GM06990 (cell line): ENCODE measurements at regions not wholly inside any gene's neighbourhood (a gene's known extent, or its start where the extent isn't known, plus 50 kb on each side); places are given as distances from the start of the nearest gene placed in this dataset.

Source experiments
- DNase-seq: peaks from one replicate; pipeline ENCODE4 v3.0.0-alpha.2; 2011; ENCODE audit not compliant: insufficient read length; ENCODE audit errors: extremely low read depth
- H3K27me3 ChIP-seq: replicated peaks from 2 replicates; pipeline ENCODE4 v1.6.0; 2011; ENCODE audit warnings: low read length; ENCODE audit not compliant: control insufficient read depth, insufficient read depth
- H3K36me3 ChIP-seq: 2 replicates; pipeline ENCODE4 v1.5.1; 2011; ENCODE audit warnings: low read length; ENCODE audit not compliant: control insufficient read depth, insufficient read depth
- H3K4me3 ChIP-seq: replicated peaks from 2 replicates; pipeline ENCODE4 v1.5.1; 2011; ENCODE audit warnings: low read depth, mild to moderate bottlenecking, control low read depth, low read length
- TF ChIP-seq, protein P1 (sequence below): IDR thresholded peaks from 2 replicates; pipeline ENCODE4 v1.5.1; 2011; ENCODE audit warnings: low read length, control low read depth, mild to moderate bottlenecking, inconsistent platforms; ENCODE audit not compliant: insufficient read depth, poor library complexity, severe bottlenecking

- Histone ChIP-seq H3K36me3 (no peaks in the 10 kb centered on the region), H3K27me3 (no peaks in the 10 kb centered on the region; the same call in 1 of the 2 replicates), H3K4me3 (no peak overlapping the region)
- TF ChIP-seq, protein P1, sequence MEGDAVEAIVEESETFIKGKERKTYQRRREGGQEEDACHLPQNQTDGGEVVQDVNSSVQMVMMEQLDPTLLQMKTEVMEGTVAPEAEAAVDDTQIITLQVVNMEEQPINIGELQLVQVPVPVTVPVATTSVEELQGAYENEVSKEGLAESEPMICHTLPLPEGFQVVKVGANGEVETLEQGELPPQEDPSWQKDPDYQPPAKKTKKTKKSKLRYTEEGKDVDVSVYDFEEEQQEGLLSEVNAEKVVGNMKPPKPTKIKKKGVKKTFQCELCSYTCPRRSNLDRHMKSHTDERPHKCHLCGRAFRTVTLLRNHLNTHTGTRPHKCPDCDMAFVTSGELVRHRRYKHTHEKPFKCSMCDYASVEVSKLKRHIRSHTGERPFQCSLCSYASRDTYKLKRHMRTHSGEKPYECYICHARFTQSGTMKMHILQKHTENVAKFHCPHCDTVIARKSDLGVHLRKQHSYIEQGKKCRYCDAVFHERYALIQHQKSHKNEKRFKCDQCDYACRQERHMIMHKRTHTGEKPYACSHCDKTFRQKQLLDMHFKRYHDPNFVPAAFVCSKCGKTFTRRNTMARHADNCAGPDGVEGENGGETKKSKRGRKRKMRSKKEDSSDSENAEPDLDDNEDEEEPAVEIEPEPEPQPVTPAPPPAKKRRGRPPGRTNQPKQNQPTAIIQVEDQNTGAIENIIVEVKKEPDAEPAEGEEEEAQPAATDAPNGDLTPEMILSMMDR: no peak
- DNase-seq: no peak
Observed at GRCh38 chr10:85319826-85320225, 991.4 kb downstream of the CCSER2 start.

GRCh38 chr10:85333594-85333993, 1005.2 kb downstream of the CCSER2 start:
- Histone ChIP-seq H3K4me3 (no peak overlapping the region), H3K27me3 (no peaks in the 10 kb centered on the region), H3K36me3 (no peaks in the 10 kb centered on the region)
- no peak for DNase-seq
- TF ChIP-seq, protein P1: no peak

- DNase-seq: no peak
- Histone ChIP-seq H3K36me3 (no peaks in the 10 kb centered on the region), H3K27me3 (no peaks in the 10 kb centered on the region), H3K4me3 (no peak overlapping the region)
- TF ChIP-seq, protein P1: no peak
Observed at GRCh38 chr10:85362401-85362800, 1004.2 kb downstream of the GRID1 start.

DNA sequence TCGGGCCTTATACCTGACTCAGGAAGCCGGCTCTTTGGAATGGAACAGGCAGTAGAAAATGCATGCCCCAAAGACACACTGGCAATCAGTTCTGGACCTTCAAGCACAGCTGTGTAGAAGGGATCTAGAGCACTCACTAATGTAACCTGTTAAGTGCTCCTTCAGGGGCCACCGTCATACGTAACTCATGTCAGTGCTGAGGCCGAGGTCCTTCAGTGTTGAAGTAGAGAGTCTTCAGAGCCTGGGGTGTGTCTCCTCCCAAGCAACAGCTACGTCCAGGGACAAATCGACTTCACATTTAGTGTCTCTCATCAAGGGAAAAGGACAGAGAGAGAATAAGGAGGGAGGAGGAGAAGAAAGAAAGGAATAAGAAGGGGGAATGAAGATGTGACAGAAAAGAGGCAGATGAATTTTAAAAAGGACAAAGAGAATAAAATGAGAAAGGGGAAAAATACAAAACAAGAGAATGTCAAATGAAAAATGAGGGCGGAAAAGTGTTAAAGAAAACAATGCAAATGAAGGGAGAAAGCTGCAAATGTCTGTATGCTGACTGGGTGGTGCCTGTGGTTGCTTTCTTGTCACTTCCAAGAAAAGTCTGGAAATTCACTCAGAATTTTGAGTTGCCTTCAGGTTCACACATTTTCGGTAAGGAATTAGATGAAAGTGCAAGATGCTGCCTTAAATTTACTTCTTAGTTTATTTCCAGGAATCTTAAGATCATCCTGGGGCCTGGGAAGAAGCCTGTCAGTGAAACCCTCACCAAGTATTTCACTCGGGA, 989.4 kb downstream of the GRID1 start:
- TF ChIP-seq, protein P1: no peak
- H3K27me3 ChIP-seq: no peaks in the 10 kb centered on the region
- no peak overlapping the region for H3K4me3 ChIP-seq
- no peaks in the 10 kb centered on the region for H3K36me3 ChIP-seq
- DNase-seq: no peak

- no peaks in the 10 kb centered on the region for H3K36me3 ChIP-seq
- DNase-seq: no peak
- H3K27me3 ChIP-seq: no peaks in the 10 kb centered on the region
- TF ChIP-seq, protein P1: no peak
- H3K4me3 ChIP-seq: no peak overlapping the region
Observed at GRCh38 chr10:85379338-85379737, 987.3 kb downstream of the GRID1 start.
